GM10266 (cell line): ENCODE measurements at regions not wholly inside any gene's neighbourhood (a gene's known extent, or its start where the extent isn't known, plus 50 kb on each side); places are given as distances from the start of the nearest gene placed in this dataset.
A peak's percentile ranks its signal among the peaks of the same experiment; 100 is the strongest.

Experiments used
- DNase-seq: peaks from one replicate; pipeline ENCODE4 v3.0.0; 2012; ENCODE audit errors: extremely low spot score
- CTCF ChIP-seq: IDR thresholded peaks from 2 replicates; pipeline ENCODE4 v1.5.1; 2012; ENCODE audit warnings: mild to moderate bottlenecking, low read depth; ENCODE audit not compliant: control insufficient read depth, insufficient read depth; ENCODE audit errors: missing control alignments

GRCh38 chr21:31609081-31609480, 50.4 kb upstream of the SOD1 start:
- no peak for DNase-seq
- TF ChIP-seq CTCF, result no peak

- TF ChIP-seq CTCF, result no peak
- DNase-seq, result no peak
Observed at GRCh38 chr21:31607791-31608190, 51.7 kb upstream of the SOD1 start.

GRCh38 chr21:31606081-31606874, 53.2 kb upstream of the SOD1 start:
- no peak for TF ChIP-seq CTCF
- DNase-seq, result no peak

GRCh38 chr21:31604591-31605190, 54.8 kb upstream of the SOD1 start:
- peak; percentile 71 for DNase-seq
- peak; percentile 88 for TF ChIP-seq CTCF

- DNase-seq, result no peak
- TF ChIP-seq CTCF, result no peak
Observed at GRCh38 chr21:31599563-31599962, 59.9 kb upstream of the SOD1 start.

GRCh38 chr21:31599013-31599412, 60.5 kb upstream of the SOD1 start:
- no peak for TF ChIP-seq CTCF
- DNase-seq, result no peak

GRCh38 chr21:31597683-31598082, 61.8 kb upstream of the SOD1 start:
- DNase-seq, result no peak
- TF ChIP-seq CTCF, result no peak
